ENCODE measurements at regions not wholly inside any gene's neighbourhood (a gene's known extent, or its start where the extent isn't known, plus 50 kb on each side); places are given as distances from the start of the nearest gene placed in this dataset.
"Not testable (repeated sequence)": the region's sequence is repeated elsewhere in the genome, so short reads cannot be mapped to it uniquely, and the experiment has no call there.

DNA sequence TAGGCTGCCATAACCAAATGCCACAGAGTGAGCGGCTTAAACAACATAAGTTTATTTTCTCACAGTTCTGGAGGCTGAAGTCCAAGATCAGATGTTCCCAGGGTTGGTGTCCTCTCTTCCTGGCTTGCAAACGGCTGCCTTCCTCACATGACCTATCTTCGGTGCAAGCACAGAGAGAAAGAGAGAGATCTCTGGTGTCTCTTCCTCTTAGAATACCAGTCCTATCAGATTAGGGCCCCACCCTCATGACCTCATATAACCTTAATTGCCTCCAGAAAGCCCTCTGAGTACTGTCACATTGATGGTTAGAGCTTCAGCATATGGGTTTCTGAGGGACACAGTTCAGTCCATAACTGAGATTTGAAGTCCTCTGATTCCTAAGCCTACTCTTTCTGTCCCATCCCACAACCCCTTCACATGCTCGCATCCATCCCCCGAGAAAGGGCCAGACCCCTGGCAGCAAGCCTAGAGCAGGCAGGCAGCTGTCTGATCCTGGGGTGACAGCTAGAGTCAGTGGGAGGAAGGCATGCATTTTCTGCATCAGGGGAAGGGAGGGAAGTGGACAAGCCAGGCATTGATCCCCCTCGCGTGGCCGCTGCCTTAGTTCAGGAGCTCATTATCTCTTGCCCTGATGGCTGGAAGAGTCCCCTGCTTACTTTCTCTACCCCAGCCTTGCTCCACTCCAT, 114.1 kb downstream of the FAR1 start:
- H3K27me3 ChIP-seq (ENCODE audit: control insufficient read depth, insufficient read depth, low read length), result peaks cover 5% of the 10 kb centered on the region
- TF ChIP-seq, protein P1, sequence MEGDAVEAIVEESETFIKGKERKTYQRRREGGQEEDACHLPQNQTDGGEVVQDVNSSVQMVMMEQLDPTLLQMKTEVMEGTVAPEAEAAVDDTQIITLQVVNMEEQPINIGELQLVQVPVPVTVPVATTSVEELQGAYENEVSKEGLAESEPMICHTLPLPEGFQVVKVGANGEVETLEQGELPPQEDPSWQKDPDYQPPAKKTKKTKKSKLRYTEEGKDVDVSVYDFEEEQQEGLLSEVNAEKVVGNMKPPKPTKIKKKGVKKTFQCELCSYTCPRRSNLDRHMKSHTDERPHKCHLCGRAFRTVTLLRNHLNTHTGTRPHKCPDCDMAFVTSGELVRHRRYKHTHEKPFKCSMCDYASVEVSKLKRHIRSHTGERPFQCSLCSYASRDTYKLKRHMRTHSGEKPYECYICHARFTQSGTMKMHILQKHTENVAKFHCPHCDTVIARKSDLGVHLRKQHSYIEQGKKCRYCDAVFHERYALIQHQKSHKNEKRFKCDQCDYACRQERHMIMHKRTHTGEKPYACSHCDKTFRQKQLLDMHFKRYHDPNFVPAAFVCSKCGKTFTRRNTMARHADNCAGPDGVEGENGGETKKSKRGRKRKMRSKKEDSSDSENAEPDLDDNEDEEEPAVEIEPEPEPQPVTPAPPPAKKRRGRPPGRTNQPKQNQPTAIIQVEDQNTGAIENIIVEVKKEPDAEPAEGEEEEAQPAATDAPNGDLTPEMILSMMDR (IDR thresholded peaks at IDR 0.05; ENCODE audit: insufficient read depth, low read length, severe bottlenecking), result no peak
- no peaks in the 10 kb centered on the region for H3K36me3 ChIP-seq (ENCODE audit: control insufficient read depth, insufficient read depth, low read length)
- no peak overlapping the region for H3K4me3 ChIP-seq (ENCODE audit: low read depth, low read length)
- DNase-seq (ENCODE audit: low read depth) (no peak), FAIRE-seq (peak; percentile 13)

DNA sequence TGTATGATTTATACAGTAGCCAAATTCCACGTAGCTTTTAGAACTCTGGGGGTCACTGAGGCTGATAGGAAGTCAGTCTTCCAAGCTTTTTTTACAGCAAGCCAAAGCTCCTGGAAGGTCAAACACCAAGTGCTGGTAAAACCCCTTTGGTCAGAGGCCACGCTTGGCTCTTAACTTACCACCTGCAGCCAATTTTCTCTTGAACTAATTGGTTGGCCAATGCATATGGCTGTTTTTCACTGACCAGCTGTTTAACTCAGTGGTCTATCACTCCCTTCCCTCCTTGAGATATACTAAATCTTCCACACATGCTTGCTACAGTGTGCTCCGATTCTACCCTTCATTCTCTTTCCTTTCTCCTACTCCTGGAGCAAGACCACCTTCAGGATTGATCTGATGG, 116.0 kb downstream of the FAR1 start:
- TF ChIP-seq, protein P1 (IDR thresholded peaks at IDR 0.05; ENCODE audit: insufficient read depth, low read length, severe bottlenecking), result no peak
- no peaks in the 10 kb centered on the region for H3K36me3 ChIP-seq (ENCODE audit: control insufficient read depth, insufficient read depth, low read length)
- H3K4me3 ChIP-seq (ENCODE audit: low read depth, low read length), result no peak overlapping the region
- FAIRE-seq (no peak), DNase-seq (ENCODE audit: low read depth) (no peak)
- H3K27me3 ChIP-seq (ENCODE audit: control insufficient read depth, insufficient read depth, low read length), result peaks cover 5% of the 10 kb centered on the region

DNA sequence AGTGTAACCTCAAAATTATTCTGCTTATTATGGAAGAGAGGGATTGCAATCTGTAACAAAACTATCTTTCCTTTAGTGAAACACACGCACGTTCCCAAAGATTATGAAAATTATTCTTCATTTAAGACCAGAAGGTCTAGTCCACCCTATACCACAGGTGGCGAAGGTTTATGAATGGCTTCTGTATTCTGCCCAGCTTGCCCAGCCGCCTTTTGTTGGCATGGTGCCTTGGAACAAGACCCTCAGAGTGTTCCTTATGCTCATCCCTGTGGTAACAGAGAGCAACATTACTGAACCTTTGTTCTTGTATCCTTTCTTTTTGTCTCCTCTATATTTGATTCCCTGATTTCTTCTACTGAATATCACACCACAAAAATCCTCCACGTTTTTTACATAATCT, 116.4 kb downstream of the FAR1 start:
- H3K27me3 ChIP-seq (ENCODE audit: control insufficient read depth, insufficient read depth, low read length), result peaks cover 5% of the 10 kb centered on the region
- TF ChIP-seq, protein P1 (IDR thresholded peaks at IDR 0.05; ENCODE audit: insufficient read depth, low read length, severe bottlenecking), result no peak
- FAIRE-seq (no peak), DNase-seq (ENCODE audit: low read depth) (no peak)
- H3K4me3 ChIP-seq (ENCODE audit: low read depth, low read length), result no peak overlapping the region
- no peaks in the 10 kb centered on the region for H3K36me3 ChIP-seq (ENCODE audit: control insufficient read depth, insufficient read depth, low read length)

DNA sequence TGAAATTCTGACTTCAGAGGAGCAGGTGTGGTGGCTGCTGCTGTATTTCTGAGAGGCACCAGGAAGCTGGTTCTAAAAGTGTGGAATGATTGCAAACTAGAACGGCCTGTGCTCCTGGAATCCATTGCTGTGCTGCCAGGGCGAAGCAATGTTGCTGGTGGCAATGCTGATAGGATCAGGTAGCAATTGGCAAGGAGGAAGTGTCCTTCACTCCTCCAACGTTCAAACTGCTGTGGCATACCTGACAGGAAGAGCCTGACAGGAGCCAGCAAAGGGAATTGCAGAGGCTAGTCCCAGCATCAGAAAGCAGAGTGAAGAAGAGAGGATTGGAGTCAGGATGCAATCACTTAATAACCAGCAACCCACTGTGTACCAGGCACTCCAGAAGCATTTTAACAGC, 118.2 kb downstream of the FAR1 start:
- TF ChIP-seq, protein P1 (IDR thresholded peaks at IDR 0.05; ENCODE audit: insufficient read depth, low read length, severe bottlenecking), result no peak
- DNase-seq (ENCODE audit: low read depth) (no peak), FAIRE-seq (peak; percentile 18)
- peaks cover 5% of the 10 kb centered on the region for H3K27me3 ChIP-seq (ENCODE audit: control insufficient read depth, insufficient read depth, low read length)
- no peaks in the 10 kb centered on the region for H3K36me3 ChIP-seq (ENCODE audit: control insufficient read depth, insufficient read depth, low read length)
- H3K4me3 ChIP-seq (ENCODE audit: low read depth, low read length), result no peak overlapping the region

DNA sequence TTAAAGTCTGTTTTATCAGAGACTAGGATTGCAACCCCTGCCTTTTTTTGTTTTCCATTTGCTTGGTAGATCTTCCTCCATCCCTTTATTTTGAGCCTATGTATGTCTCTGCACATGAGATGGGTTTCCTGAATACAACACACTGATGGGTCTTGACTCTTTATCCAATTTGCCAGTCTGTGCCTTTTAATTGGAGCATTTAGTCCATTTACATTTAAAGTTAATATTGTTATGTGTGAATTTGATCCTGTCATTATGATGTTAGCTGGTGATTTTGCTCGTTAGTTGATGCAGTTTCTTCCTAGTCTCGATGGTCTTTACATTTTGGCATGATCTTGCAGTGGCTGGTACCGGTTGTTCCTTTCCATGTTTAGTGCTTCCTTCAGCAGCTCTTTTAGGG, 129.1 kb downstream of the FAR1 start:
- H3K36me3 ChIP-seq (ENCODE audit: control insufficient read depth, insufficient read depth, low read length); DNase-seq (ENCODE audit: low read depth); FAIRE-seq; H3K4me3 ChIP-seq (ENCODE audit: low read depth, low read length); H3K27me3 ChIP-seq (ENCODE audit: control insufficient read depth, insufficient read depth, low read length): not testable (repeated sequence)

DNA sequence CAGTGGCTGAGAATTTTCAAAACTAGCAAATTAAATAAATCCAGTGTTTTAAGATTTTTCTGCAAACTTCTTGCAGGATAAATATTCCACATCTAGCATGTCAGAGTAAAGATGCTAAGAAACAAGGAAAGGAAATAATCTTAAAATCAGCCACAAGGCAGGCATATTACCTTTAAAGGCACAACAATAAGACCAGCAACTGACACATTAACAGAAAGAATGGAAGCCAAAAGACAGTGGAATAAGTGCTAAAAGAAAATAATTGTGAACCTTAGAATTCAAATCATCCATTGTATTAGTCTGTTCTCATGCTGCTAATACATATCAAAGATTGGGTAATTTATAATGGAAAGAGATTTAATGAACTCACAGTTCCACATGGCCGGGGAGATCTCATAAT, 132.4 kb downstream of the FAR1 start:
- H3K36me3 ChIP-seq (ENCODE audit: control insufficient read depth, insufficient read depth, low read length), result no peaks in the 10 kb centered on the region
- TF ChIP-seq, protein P1 (IDR thresholded peaks at IDR 0.05; ENCODE audit: insufficient read depth, low read length, severe bottlenecking), result no peak
- no peak overlapping the region for H3K4me3 ChIP-seq (ENCODE audit: low read depth, low read length)
- peaks cover 1% of the 10 kb centered on the region for H3K27me3 ChIP-seq (ENCODE audit: control insufficient read depth, insufficient read depth, low read length)
- DNase-seq (ENCODE audit: low read depth) (no peak), FAIRE-seq (no peak)

All from bronchial epithelial cell (primary cell).